Gastroesophageal sphincter (tissue), 3 donors: ENCODE measurements at regions not wholly inside any gene's neighbourhood (a gene's known extent, or its start where the extent isn't known, plus 50 kb on each side); places are given as distances from the start of the nearest gene placed in this dataset.
"Not testable (repeated sequence)": the region's sequence is repeated elsewhere in the genome, so short reads cannot be mapped to it uniquely, and the experiment has no call there.

Source experiments
- CTCF ChIP-seq, 4 experiments: fragments of 200-600 bp in 2 of 4; fragments of 450-650 bp in 2 of 4; sonication (generic) in 1 of 4; IDR thresholded peaks; one replicate each; pipeline ENCODE4 v1.5.1; 2017 to 2019; ENCODE audit warnings: antibody characterized with exemption in 4 of 4, mild to moderate bottlenecking in 2 of 4, moderate library complexity in 2 of 4
- POLR2A ChIP-seq, 2 donors: fragments of 450-650 bp; IDR thresholded peaks; one replicate each; pipeline ENCODE4 v1.6.1; 2017; ENCODE audit warnings: antibody characterized with exemption in 2 of 2, mild to moderate bottlenecking in 2 of 2, moderate library complexity in 1 of 2
- POLR2AphosphoS5 ChIP-seq: sonication (generic); formaldehyde crosslinking; IDR thresholded peaks from one replicate; pipeline ENCODE4 v1.6.1; 2017; ENCODE audit warnings: antibody characterized with exemption

- TF ChIP-seq POLR2A (IDR thresholded peaks at IDR 0.05); CTCF (IDR thresholded peaks at IDR 0.05); POLR2AphosphoS5: not testable (repeated sequence)
Measured at GRCh38 chr6:78676069-78677007, 191.0 kb upstream of the IRAK1BP1 start.
